Activated CD4-positive, alpha-beta T cell treated with anti-CD3 and anti-CD28 coated beads for 4 hours (primary cell): ENCODE measurements at regions not wholly inside any gene's neighbourhood (a gene's known extent, or its start where the extent isn't known, plus 50 kb on each side); places are given as distances from the start of the nearest gene placed in this dataset.

Source experiments
- DNase-seq, 2 donors: peaks; one replicate each; pipeline ENCODE4 v3.0.0-alpha.2; 2020

DNA sequence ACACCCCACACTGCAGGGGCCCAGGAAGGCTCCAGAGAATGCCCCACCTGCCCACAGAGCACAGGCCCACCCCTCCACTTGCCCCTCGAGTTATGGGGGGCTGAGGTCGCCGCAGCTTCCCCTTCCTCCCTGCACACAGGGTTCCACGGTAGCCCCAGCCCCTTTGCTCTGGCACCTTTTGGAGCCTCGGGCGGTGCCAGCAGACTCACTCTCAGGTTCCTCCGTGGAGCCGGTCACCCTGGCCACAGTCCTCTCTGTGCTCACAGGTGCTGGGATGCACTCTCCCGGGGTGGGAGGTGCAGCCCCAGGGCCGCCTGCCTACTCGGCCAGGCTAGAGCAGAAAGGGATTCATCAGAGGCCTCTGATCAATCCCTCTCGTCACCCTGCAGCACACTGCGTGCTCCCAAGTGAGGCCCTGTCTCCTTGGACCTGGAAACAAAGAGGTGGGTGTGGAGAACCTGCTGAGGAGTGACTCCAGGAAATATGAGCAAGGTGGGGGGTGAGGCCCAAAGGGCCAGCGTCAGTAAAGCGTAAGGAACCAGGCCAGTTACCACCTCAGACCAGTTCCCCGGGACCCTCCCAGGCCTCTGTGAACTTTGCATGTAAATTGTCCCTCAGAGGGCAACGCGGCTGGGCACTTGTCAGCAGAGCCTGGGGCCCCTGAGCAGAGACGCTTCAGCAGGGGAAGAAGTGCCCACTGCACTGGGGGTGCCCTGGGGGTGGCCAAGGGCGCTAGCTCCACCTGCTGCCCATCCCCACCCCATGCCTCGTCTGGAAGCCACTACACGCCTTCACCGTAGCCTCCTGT is 167.8 kb downstream of the OLFM1 start:
- no peak for DNase-seq

DNA sequence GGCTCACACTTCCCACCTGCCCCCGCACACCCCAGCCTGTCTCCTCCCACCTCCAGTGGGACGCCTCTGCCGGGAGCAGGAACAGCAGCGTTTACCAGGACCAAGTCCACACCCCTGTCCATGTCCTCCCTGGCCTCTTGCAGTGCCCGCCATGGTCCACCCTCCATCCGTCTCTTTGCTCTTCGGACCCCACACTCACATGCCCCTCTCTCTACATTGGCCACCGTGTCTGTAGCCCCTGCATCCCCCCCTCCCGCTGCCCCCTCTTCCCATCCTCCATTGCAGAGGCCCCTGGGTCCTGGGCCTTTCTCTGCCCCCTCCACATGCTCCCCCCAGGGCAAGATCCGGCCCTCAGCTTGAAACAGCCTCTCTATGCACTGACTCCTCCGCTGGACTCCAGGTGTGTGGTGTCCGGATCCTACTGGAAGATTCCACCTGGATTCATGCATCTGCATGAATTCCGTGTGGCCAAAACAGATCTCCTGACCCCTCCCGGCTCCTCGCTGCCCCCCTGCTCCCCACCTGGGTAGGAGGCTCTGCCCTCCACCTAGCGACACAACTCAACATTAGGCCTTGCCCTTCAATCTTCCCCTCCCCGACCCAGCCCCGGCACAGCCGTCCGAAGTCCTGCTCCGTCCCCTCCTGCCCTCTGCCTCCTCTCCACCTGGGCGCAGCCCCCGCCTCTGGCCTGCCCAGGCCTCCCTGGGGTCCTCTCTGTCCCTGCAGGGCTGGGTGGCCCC is 168.5 kb downstream of the OLFM1 start:
- no peak for DNase-seq

DNA sequence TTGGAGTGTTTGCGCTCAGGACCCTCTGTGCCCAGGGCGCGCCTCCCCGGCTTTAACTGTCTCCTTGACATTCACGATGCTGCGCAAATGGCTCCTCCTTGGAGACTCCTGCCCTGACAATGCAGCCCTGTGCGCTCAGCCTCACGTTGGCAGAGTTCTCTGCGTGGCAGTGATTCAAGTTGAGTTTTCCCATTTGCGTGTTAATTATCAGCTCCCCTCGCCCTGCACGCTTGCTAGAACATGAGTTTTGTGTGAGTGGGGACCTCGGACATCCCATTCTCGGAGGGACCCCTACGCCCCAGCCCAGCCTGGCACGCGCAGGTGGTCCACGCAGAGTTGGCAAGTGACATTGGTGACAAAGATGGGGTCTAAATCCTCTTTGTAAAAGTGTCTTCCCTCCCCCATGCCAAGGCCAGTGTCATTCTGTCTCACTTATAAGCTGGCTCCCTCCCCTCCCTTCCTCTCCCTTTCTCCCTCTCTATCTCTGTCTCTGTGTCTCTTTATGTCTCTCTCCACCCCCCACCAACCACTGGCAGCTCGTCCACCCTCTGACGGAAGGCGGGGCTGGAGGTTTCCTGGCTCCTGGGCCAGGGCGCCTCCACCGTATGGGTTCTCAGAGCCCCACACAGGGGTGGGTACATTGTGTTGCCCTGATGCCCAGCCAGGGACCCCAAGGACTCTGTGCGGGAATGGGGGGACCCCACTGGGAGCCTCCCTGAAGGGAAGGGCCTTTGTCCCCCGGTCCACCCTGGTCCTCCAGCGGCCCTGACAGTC is 169.3 kb downstream of the OLFM1 start:
- DNase-seq = no peak

DNA sequence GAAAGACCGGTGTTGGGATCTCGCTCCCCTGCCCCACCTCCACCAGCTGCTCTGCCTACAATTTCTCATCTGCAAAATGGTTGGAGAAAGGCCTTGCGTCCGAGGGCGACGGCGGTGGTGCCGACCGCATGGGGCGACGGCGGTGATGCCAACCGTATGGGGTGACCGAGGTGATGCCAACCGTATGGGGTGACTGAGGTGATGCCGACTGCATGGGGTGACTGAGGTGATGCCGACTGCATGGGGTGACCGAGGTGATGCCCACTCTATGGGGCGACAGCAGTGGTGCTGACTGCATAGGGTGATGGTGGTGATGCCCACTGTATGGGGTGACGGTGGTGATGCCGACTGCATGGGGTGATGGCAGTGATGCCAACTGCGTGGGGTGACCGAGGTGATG is 171.0 kb downstream of the OLFM1 start:
- DNase-seq = no peak

DNA sequence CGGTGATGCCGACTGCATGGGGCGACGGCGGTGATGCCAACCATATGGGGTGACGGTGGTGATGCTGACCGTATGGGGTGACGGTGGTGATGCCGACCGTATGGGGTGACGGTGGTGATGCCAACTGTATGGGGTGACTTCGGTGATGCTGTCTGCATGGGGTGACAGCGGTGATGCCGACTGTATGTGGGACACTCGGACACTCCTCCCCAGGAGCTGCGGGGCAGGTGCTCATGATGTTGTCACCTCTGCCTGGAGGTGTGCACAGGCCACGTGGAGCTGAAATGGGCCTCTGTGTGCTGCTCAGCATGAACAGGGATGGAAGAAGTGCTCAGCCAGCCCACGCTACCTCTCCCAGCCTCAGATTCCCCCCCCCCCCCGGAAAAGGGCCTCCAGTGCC is 171.8 kb downstream of the OLFM1 start:
- DNase-seq = no peak

DNA sequence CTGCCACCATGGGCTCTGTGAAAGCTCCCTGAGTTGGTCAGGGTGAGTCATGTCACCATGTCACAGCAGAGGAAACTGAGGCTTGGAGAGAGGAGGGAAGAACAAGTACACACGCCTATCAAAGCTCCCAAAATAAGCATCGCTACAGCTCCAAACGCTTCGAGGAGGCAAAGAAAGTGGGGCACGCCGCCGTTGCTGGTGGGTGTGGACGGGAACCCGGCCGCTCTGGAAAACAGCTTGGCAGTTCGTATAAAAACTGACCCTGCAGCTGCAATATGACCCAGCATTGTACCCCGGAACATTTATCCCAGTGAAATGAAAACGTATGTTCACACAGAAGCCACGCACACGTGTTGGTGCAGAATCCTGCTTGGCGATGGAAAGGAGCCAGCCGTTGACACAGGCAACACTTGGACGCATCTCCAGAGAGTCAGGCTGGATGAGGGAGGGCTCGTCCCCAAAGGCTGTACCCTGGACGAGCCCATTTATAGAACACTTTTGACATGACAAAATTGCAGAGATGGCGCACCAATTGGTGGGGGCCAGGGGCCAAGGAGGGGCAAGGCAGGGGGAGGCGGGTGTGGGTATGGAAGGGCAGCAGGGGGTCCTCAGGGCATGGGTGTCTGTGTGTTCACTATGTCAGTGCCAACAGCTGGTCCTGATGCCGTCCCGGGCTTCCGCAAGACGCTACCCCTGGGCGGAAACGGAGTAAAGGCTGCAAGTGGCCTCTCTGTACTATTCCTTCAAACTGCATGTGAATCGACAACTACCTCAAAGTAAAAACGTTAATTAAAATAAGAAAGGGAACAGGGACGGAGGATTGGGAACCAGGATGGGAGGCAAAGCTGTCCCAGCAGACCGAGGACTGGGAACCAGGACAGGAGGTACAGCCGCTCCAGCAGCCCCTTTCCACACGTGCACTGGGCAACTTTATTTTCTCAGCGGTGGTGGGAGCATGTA is 173.0 kb downstream of the OLFM1 start:
- no peak for DNase-seq

DNA sequence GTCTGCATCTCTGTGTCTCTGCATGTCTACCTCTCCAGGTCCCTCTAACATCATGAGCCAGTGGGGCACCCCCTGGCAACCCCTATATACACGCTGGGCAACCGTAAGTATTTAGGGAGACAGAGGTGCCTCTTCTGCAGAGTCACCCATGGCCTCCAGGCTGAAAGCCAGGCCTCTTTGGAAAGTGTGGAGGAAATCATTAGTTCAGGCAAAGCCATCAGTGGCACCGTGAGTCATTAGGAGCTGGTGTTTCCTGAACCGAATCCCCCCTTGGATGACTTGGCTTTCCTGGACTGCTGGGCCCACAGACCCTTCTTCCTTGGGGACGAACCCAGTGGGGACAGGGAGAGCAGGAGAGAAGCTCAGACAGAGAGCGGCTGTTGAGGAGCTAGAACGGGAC is 174.8 kb downstream of the OLFM1 start:
- no peak for DNase-seq

DNA sequence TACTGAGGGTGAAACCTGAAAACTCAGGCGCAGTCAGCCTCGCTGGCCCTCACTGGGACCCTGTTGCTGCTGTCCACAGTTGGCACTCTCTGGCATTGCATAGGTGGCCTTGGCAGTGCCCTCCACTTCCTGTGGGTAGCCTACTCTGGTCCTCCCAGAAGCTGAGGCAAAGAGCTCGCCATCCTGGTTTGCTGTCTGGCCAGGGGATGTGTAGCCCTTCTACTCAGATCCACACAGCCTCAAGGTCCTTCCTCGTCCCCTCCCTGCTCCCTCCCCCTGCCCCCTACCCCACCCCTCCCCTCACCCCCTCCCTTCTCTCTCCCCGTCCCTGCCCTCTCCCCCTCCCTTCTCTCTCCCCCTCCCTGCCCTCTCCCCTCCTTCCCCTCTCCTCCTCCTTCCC is 176.0 kb downstream of the OLFM1 start:
- DNase-seq = no peak

DNA sequence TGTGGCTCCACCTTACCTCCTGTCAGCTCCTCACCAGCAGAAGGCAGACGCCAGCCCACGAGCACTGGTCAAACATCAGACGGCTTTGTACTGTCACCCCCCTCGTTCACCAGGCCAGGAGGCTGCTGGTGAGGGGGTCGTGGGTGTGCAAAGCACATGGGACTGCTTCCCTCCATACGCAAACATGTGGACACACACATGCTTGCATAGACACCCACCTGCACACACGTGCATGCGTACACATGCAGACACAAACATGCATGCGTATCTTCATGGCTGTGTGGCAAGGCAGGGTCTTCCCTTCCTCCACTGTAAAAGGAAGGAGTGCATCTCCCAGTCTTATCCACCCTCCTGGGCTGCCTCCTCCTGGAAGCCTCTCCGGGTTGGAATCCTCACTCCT is 178.5 kb downstream of the OLFM1 start:
- DNase-seq = no peak

DNA sequence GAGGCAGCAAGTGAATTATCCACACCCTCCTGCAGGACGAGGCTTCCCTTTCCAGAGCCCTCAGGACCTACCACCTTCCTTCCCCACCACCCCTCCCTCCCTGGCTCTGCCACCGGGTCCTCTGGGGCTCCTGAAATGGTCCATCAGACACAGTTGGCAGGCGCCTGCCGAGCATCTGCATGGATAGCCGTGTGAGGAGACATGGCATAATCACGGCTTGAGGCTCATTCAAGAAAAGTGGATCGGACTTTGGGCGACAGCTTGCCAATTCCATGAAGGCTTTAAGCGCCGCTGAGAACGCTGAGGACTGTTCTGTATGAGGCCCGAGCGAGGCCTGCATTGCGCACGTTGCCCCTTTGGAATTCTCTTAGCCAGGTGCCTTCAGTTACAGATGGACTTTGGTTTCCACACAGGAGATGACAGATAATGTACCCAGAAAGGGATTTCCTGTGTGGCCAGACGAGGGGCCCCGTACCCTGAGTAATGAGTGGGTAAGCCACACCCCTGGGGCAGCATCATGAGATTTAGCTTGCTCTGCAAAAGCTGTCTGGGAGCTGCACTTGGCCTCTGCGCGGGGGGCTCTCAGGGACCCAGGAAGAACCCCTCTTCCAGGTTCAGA is 179.8 kb downstream of the OLFM1 start:
- no peak for DNase-seq

DNA sequence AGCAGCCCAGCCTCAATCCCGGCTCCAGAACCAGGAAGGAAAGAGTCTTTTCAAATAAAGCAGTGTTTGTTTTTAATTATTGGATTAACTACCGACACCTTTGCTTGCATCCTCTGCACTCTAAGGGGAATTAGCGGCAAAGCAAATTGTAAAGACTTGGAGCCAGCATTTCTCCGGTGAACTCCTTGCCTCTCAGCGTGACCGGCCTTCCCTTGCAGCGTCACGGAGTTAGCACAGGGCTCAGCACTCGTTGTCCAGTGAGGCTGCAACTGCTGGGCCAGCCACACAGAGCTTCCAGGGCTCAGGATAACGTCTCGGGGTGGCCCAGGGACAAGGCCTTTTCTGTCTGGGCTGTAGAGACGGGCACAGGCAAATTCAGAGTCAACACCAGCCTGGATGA is 180.6 kb downstream of the OLFM1 start:
- DNase-seq = no peak

DNA sequence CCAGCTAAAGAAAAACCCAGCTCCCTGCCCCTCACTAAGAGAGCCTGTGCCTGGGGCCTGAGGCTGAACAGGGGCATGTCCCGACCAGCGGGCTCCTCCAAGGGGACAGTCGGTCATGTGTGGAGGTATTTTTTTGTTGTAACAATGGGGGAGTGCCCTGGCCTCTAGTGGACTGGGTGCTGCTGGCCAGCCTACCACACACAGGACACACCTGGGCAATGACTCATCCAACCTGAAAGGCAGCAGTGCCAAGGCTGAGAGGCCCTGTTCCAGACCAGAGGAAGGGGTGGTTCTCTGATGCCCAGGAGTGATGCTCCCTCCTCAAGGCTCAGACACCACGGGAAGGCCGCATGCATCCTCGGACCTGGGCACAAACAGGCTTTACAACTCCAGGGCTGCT is 181.5 kb downstream of the OLFM1 start:
- no peak for DNase-seq

DNA sequence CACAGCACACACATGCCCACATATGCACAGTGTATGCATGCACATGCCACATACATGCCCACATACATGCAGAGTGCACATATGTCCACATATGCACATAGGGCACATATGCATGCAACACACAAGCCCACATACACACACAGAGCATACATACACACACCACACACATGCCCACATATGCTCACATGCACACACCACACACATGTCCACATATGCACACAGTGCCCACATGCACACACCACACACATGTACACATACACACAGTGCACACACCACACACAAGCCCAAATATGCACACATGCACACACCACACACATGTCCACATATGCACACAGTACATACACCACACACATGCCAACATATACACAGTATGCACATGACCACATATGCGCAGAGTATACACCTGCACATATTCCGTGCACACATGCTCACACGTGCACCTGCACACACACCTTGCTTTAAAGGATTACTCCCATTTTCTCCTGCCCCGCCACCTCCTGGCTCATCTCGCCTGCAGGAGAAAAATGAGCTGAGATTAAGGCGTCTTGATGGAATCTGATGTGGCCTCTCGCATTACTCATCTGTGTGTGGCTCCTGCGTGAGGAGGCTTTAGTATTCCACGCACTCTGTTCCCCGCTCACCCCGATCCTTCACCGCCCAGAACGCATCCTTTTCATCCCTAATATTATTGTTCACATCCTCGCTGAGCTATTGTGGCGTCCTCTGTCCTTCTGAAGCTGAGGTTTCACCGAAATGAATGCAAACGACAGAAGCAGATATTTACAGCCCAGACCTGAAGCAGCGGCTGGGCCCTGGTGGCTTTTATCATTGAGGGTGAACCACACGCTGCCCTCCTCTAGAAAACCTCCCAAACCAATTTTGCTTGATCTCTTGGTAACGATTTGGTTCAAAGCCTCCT is 182.7 kb downstream of the OLFM1 start:
- DNase-seq = no peak

DNA sequence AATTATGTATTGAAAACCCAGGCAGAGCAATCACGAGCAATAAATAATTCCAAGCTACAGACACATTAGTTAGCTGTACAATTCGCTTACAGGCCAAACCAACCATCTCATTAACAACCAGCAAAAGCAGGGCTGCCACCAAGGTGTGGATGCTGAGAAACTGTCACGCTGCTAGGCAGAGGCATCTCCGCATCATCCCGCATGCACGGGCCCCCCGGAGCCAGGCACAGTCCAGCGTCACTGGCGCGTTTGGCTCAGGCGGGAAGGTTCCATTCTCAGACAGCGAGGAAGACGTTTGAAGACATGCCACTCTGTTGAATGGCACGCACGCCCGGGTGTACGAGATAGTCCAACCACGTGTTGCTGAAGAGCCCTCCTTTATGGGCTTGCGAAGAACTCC is 184.0 kb downstream of the OLFM1 start:
- DNase-seq = no peak

DNA sequence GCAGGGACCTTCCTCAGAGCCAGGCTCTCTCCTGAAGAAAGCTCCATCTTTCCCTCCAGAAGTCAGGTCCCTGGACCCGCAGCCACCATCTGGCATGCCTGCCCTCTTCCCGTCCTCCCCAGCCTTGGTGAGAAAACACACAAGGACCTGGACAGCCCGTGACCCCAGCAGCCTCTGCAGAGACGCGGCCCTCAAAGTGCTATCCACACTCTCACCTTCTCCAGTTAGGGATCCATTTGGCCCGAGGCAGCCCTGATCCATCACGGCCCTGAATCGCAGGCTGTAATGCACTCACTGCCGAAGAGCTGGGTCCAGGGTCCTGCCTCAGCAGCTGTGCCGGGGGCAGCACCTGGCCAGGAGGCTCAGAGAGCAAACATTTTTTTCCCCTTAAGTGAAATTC is 185.1 kb downstream of the OLFM1 start:
- DNase-seq = no peak

DNA sequence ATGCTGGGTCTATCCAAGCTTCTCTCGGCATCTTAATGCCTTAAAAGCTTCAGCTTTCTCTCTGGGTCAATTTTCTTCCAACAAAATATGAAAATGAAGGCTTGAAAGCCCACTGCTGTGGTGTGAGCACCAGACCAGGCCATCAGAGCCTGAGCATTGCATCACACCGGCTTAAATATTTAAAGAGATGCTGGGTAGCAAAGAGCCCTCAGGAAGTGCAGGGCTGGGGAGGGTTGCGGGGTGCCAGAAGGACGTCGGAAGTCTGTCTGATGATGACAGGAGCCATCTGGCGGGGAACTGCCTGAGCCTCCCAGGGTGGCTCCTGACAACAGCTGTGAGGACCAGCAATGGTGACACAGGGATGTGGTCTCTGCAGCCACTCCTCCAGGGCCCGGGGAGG is 185.5 kb downstream of the OLFM1 start:
- no peak for DNase-seq

DNA sequence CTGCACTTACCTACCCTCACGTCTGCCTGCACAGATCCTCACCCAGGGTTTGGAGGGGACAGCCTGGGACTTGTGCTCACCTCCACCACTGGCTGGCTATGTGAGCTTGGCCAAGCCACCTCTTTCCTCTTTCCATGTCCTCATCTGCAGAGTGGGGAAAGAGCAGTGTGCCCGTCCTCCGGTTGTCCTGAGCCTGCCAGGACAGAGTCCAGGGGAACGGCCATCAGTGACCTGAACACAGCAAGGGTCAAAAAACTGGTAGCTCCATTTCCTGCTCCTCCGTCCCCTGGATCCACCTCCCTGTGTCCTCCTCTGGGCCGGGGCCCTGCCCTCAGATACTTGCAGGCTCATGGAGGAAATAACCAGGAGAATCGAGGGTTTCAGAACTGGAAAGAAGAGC is 187.7 kb downstream of the OLFM1 start:
- DNase-seq = no peak

DNA sequence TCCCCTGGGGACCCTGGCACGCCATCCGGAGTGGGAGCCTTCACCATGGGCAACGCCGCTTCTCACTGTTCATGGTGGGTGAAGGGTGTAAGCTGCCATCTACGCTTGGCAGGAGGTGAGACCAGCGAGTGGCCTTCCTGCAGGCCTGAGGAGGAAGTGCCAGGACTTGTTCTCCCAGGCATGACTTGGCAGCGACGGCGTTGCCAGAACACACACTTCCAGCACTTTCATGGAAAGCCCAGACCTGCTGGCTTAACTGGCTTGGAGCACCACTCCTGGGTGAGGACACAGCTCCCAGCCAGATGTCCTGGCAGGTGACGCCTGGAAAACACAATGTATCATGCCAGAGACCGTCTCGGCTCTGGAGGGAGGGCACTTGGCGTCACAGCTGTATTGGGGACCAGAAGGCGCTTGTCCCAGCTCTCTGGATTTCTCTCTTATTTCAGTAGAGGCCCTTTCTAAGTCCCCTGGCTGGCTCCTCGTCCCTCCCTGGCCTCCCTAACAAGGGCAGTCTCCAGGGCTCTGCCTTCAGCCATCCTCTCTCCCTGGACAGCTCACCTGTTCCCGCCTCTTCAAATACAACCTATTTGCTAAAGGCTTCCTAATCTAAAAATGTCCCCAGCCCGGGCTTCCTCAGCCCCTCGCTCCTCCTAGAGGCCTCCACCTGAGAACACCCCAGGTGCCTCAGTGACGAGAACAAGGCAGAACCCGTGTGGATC is 188.3 kb downstream of the OLFM1 start:
- DNase-seq = no peak

DNA sequence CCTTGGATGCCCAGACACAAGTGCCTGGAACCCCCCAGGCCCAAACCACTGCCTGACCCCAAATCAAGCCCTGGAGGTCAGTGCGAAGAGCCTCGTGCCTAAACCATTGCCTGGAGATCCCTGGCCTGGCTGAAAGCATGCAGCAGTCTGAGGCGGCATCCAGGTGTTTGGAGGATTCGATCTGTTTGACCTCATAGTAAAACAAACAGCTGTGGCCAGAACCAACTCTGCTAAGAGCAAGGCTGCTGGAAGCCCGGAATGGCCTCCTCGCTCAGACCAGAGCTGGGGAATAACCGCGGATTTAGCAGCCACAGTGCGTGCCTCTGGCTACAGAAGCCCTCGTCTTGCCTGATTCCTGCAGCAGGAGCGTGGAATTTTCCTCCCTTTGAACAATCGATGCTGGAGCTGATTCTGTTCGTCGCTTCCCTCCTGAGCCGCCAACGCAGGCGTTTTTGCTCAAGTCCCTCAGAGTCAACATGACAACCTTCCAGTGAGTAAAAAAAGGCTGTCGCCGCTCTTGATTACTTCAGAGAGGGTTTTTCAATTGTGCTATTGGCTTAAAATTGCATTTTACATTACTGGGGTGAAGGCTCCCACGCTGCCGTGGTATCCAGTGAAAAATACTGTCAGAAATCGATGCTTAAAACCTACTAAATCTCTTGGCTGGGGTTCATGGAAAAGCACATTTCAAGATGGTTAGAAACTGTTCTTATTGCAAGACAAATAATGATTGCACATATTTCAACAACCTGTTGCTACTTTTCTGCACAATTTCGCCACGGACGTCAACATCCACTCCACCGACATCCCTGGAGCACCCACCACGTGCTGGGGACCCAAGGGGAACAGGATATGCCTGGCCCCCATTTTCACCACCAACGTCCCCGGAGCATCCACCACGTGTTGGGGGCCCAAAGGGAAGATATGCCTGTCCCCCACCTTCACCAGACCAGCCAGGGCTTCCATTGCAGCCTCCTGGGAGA is 190.0 kb downstream of the OLFM1 start:
- DNase-seq = no peak
